MM.1S (cell line): ENCODE measurements at regions not wholly inside any gene's neighbourhood (a gene's known extent, or its start where the extent isn't known, plus 50 kb on each side); places are given as distances from the start of the nearest gene placed in this dataset.
A peak's percentile ranks its signal among the peaks of the same experiment; 100 is the strongest.

Experiments
- DNase-seq: peaks from one replicate; pipeline ENCODE4 v3.0.0-alpha.2; 2015
- H2AFZ ChIP-seq: fragments of 300-600 bp; sonication (generic); 2 replicates; pipeline ENCODE4 v1.6.0; 2016; ENCODE audit warnings: antibody characterized with exemption, low read length
- H3F3A ChIP-seq: fragments of 300-600 bp; sonication (generic); 2 replicates; pipeline ENCODE4 v1.6.1; 2016; ENCODE audit warnings: mild to moderate bottlenecking, antibody characterized with exemption, low read length, moderate library complexity, mixed read lengths; ENCODE audit not compliant: insufficient read depth
- H3K27ac ChIP-seq: fragments of 300-600 bp; sonication (generic); 2 replicates; pipeline ENCODE4 v1.5.1; 2016; ENCODE audit warnings: mild to moderate bottlenecking, low read length
- H3K27me3 ChIP-seq: fragments of 300-600 bp; sonication (generic); replicated peaks from 2 replicates; pipeline ENCODE4 v1.6.0; 2016; ENCODE audit warnings: low read length; ENCODE audit not compliant: insufficient read depth
- H3K36me3 ChIP-seq: fragments of 300-600 bp; sonication (generic); replicated peaks from 2 replicates; pipeline ENCODE4 v1.6.1; 2016; ENCODE audit warnings: mild to moderate bottlenecking, low read length, mixed read lengths; ENCODE audit not compliant: insufficient read depth
- H3K4me1 ChIP-seq: fragments of 300-600 bp; sonication (generic); 2 replicates; pipeline ENCODE4 v1.6.1; 2016; ENCODE audit warnings: low read length, mixed read lengths
- H3K4me2 ChIP-seq: fragments of 300-600 bp; sonication (generic); 2 replicates; pipeline ENCODE4 v1.6.0; 2016; ENCODE audit warnings: low read depth, low read length
- H3K4me3 ChIP-seq: fragments of 300-600 bp; sonication (generic); 2 replicates; pipeline ENCODE4 v1.5.1; 2016; ENCODE audit warnings: low read length, mixed read lengths
- H3K79me2 ChIP-seq: fragments of 300-600 bp; sonication (generic); 2 replicates; pipeline ENCODE4 v1.6.1; 2016; ENCODE audit warnings: mixed run types, low read length, mixed read lengths
- H3K9ac ChIP-seq: fragments of 300-600 bp; sonication (generic); 2 replicates; pipeline ENCODE4 v1.6.1; 2016; ENCODE audit warnings: low read length, mixed read lengths
- H3K9me2 ChIP-seq: fragments of 300-600 bp; sonication (generic); replicated peaks from 2 replicates; pipeline ENCODE4 v1.6.1; 2016; ENCODE audit warnings: mild to moderate bottlenecking, low read length, mixed read lengths; ENCODE audit not compliant: insufficient read depth
- H3K9me3 ChIP-seq: fragments of 300-600 bp; sonication (generic); replicated peaks from 2 replicates; pipeline ENCODE4 v1.6.1; 2016; ENCODE audit warnings: mild to moderate bottlenecking, low read length, mixed read lengths; ENCODE audit not compliant: insufficient read depth
- H4K20me1 ChIP-seq: fragments of 300-600 bp; sonication (generic); 2 replicates; pipeline ENCODE4 v1.6.1; 2016; ENCODE audit warnings: mild to moderate bottlenecking, low read length, moderate library complexity, mixed read lengths; ENCODE audit not compliant: insufficient read depth
- CTCF ChIP-seq: fragments of 300-600 bp; sonication (generic); IDR thresholded peaks from 2 replicates; pipeline ENCODE4 v1.5.1; 2016; ENCODE audit warnings: antibody characterized with exemption, low read length, mixed read lengths
- EZH2 ChIP-seq: fragments of 300-600 bp; sonication (generic); optimal IDR thresholded peaks from 2 replicates; pipeline ENCODE3; 2017; ENCODE audit warnings: low read depth, mild to moderate bottlenecking, antibody characterized with exemption, low read length, mixed read lengths
- EZH2phosphoT487 ChIP-seq: fragments of 300-600 bp; sonication (generic); IDR thresholded peaks from 2 replicates; pipeline ENCODE4 v1.6.1; 2018; ENCODE audit warnings: antibody characterized with exemption, low read length

GRCh38 chr17:70879401-70879800 is 710.1 kb downstream of the KCNJ2 start:
- H3K36me3 ChIP-seq: no peaks in the 10 kb centered on the region
- no peaks in the 10 kb centered on the region for H3K4me1 ChIP-seq
- H3K27ac ChIP-seq: no peak overlapping the region
- H3F3A ChIP-seq: no peaks in the 10 kb centered on the region
- H4K20me1 ChIP-seq: no peaks in the 10 kb centered on the region
- no peak overlapping the region for H3K4me2 ChIP-seq
- no peaks in the 10 kb centered on the region for H3K27me3 ChIP-seq
- no peak for DNase-seq
- no peaks in the 10 kb centered on the region for H3K9me3 ChIP-seq
- H2AFZ ChIP-seq: no peak overlapping the region
- no peak overlapping the region for H3K9ac ChIP-seq
- TF ChIP-seq EZH2phosphoT487: no peak
- no peak for TF ChIP-seq EZH2
- TF ChIP-seq CTCF: no peak
- H3K4me3 ChIP-seq: no peak overlapping the region
- H3K79me2 ChIP-seq: no peaks in the 10 kb centered on the region
- H3K9me2 ChIP-seq: no peaks in the 10 kb centered on the region

- Histone ChIP-seq H3K9me3 (no peaks in the 10 kb centered on the region), H3K9me2 (no peaks in the 10 kb centered on the region), H3K79me2 (no peaks in the 10 kb centered on the region), H3K27me3 (no peaks in the 10 kb centered on the region), H3K4me2 (no peak overlapping the region), H2AFZ (no peak overlapping the region), H4K20me1 (no peaks in the 10 kb centered on the region), H3K27ac (no peak overlapping the region), H3K9ac (no peak overlapping the region), H3K4me3 (no peak overlapping the region), H3K36me3 (no peaks in the 10 kb centered on the region), H3K4me1 (no peaks in the 10 kb centered on the region), H3F3A (no peaks in the 10 kb centered on the region)
- TF ChIP-seq CTCF: no peak
- TF ChIP-seq EZH2phosphoT487: no peak
- TF ChIP-seq EZH2: no peak
- DNase-seq: no peak
Measured at GRCh38 chr17:70881093-70881492, 711.8 kb downstream of the KCNJ2 start.

GRCh38 chr17:70882504-70882903 is 713.2 kb downstream of the KCNJ2 start:
- Histone ChIP-seq H3K27me3 (no peaks in the 10 kb centered on the region), H3K9me3 (no peaks in the 10 kb centered on the region), H3K9ac (no peak overlapping the region), H3K4me1 (no peaks in the 10 kb centered on the region), H3K9me2 (no peaks in the 10 kb centered on the region), H3K27ac (no peak overlapping the region), H3K79me2 (no peaks in the 10 kb centered on the region), H4K20me1 (no peaks in the 10 kb centered on the region), H3F3A (no peaks in the 10 kb centered on the region), H2AFZ (0 out of 2 replicates have a peak overlapping the region, but pooled peaks have one; percentile 11), H3K36me3 (no peaks in the 10 kb centered on the region), H3K4me3 (no peak overlapping the region), H3K4me2 (no peak overlapping the region)
- TF ChIP-seq CTCF (no peak), EZH2phosphoT487 (no peak), EZH2 (no peak)
- DNase-seq: no peak
